WTC11 (cell line): ENCODE measurements at regions not wholly inside any gene's neighbourhood (a gene's known extent, or its start where the extent isn't known, plus 50 kb on each side); places are given as distances from the start of the nearest gene placed in this dataset.

Source experiments
- CTCF ChIP-seq: fragments of 200-600 bp; IDR thresholded peaks from 2 replicates; pipeline ENCODE4 v1.8.0; 2022; ENCODE audit warnings: antibody characterized with exemption
- FOXP1 ChIP-seq: sonication (generic); formaldehyde crosslinking; IDR thresholded peaks from 2 replicates; pipeline ENCODE4 v1.8.0; 2022; ENCODE audit warnings: missing genetic modification reagents, mild to moderate bottlenecking, moderate library complexity, borderline replicate concordance
- FOXP4 ChIP-seq: sonication (generic); formaldehyde crosslinking; IDR thresholded peaks from 2 replicates; pipeline ENCODE4 v1.8.0; 2022; ENCODE audit warnings: mild to moderate bottlenecking, missing genetic modification reagents
- JUN ChIP-seq: sonication (generic); formaldehyde crosslinking; IDR thresholded peaks from 2 replicates; pipeline ENCODE4 v1.8.0; 2023; ENCODE audit warnings: mild to moderate bottlenecking, missing genetic modification reagents
- TEAD4 ChIP-seq: sonication (generic); formaldehyde crosslinking; IDR thresholded peaks from 2 replicates; pipeline ENCODE4 v1.8.0; 2022; ENCODE audit warnings: mild to moderate bottlenecking, missing genetic modification reagents
- ZNF121 ChIP-seq: sonication (generic); formaldehyde crosslinking; IDR thresholded peaks from 2 replicates; pipeline ENCODE4 v1.8.0; 2023; ENCODE audit warnings: missing genetic modification reagents
- TF ChIP-seq, protein P1 (sequence below): sonication (generic); formaldehyde crosslinking; conservative IDR thresholded peaks from 2 replicates; pipeline ENCODE4 v1.8.1; 2022; ENCODE audit warnings: mild to moderate bottlenecking, missing genetic modification reagents

GRCh38 chr10:65306201-65306600 is 1619.6 kb upstream of the LRRTM3 start:
- no peak for TF ChIP-seq FOXP4
- TF ChIP-seq FOXP1 (CRISPR knock-in tag) = no peak
- TF ChIP-seq CTCF = no peak
- no peak for TF ChIP-seq ZNF121 (CRISPR knock-in tag)
- TF ChIP-seq JUN (CRISPR knock-in tag) = no peak
- TF ChIP-seq, protein P1, sequence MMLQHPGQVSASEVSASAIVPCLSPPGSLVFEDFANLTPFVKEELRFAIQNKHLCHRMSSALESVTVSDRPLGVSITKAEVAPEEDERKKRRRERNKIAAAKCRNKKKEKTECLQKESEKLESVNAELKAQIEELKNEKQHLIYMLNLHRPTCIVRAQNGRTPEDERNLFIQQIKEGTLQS = no peak
- no peak for TF ChIP-seq TEAD4 (CRISPR knock-in tag)
